ENCODE measurements at regions not wholly inside any gene's neighbourhood (a gene's known extent, or its start where the extent isn't known, plus 50 kb on each side); places are given as distances from the start of the nearest gene placed in this dataset.

DNA sequence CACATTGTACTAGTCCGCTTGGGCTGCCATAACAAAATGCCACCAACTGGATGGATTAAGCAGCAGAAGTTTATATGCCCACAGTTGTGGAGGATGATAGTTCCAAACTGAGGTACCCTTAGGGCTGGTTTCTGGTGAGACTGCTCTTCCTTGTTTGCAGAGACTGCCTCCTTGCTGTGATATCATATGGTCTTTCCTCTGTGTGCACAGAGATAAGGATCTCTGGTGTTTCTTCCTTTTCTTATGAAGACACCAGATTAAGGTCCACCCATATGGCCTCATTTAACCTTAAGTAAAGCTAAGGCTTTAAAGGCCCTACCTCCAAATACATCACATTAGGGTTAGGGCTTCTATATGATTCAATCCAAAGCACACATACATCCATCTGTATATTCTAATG, 738.2 kb upstream of the GCFC2 start (continued):
- TF ChIP-seq, protein P1, sequence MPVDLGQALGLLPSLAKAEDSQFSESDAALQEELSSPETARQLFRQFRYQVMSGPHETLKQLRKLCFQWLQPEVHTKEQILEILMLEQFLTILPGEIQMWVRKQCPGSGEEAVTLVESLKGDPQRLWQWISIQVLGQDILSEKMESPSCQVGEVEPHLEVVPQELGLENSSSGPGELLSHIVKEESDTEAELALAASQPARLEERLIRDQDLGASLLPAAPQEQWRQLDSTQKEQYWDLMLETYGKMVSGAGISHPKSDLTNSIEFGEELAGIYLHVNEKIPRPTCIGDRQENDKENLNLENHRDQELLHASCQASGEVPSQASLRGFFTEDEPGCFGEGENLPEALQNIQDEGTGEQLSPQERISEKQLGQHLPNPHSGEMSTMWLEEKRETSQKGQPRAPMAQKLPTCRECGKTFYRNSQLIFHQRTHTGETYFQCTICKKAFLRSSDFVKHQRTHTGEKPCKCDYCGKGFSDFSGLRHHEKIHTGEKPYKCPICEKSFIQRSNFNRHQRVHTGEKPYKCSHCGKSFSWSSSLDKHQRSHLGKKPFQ (CRISPR knock-in tag; IDR thresholded peaks at IDR 0.05; ENCODE audit: insufficient replicate concordance) = no peak

DNA sequence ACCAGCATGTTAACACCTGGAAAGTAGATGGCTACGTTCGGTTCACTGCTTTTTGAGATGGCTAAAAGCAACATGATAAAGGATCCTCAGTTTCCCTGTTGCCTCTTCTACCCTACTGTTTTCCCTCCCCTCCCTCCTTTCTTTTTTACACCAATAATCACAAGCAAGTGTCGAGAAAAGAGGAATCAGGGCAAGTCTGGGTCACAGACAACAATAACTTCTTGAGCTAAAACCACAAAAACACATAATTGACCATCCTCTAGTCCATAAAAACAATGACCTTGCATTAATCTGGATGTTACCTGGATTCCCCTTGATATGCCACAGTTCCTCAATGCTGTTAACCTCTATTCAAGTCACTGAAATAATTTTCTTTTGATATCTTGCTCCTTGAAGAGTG, 736.6 kb upstream of the GCFC2 start:
- Histone ChIP-seq H3K4me3 (replicated peaks in 1 of 3; ENCODE audit: insufficient read depth in 1 of 3, low read depth in 2 of 3, low read length in 3 of 3) (no peak overlapping the region), H4K20me1 (ENCODE audit: insufficient read depth, low read length) (no peaks in the 10 kb centered on the region), H3K9me3 (ENCODE audit: low read length) (no peaks in the 10 kb centered on the region), H3K79me2 (ENCODE audit: insufficient read depth, low read length) (no peaks in the 10 kb centered on the region), H3K4me1 (ENCODE audit: insufficient read depth, low read length) (no peaks in the 10 kb centered on the region), H3K9ac (ENCODE audit: insufficient read depth, low read depth, low read length) (no peak overlapping the region), H3K36me3 (replicated peaks in 1 of 2; ENCODE audit: control insufficient read depth in 1 of 2, insufficient read depth in 2 of 2, low read length in 2 of 2) (no peaks in the 10 kb centered on the region), H3K27ac (ENCODE audit: extremely low read length, insufficient read depth, low read length) (no peak overlapping the region), H2AFZ (ENCODE audit: low read length) (no peak overlapping the region), H3K4me2 (ENCODE audit: low read depth, low read length) (no peak overlapping the region), H3K27me3 (ENCODE audit: control insufficient read depth in 1 of 2, insufficient read depth in 2 of 2, low read length in 2 of 2) (no peaks in the 10 kb centered on the region)
- ATAC-seq = no peak
- intact Hi-C loops (cut with micrococcal nuclease; ENCODE audit: unreplicated experiment) = no loop called here
- in situ Hi-C loops (cut with HindIII; ENCODE audit: extremely low pct_ligation_motif_present, low pct_unique_long_range_greater_than_20kb) = no loop called here
- 7% methylated on average over 3 of the region's 3 CpGs for WGBS (ENCODE audit: low lambda C conversion rate)
- BruUV-seq (replicated peaks) = no TSS peak
- DNase-seq (ENCODE audit: low spot score) = no peak
- CTCF ChIA-PET (ENCODE audit: low intra/inter-chr PET ratio, low total read pairs) = no interaction called here
- FAIRE-seq = no peak
- POLR2A ChIA-PET = no interaction called here
- no peak for TF ChIP-seq IRX3 (CRISPR knock-in tag; IDR thresholded peaks at IDR 0.05; ENCODE audit: borderline replicate concordance, low read depth)
- TF ChIP-seq, protein P2, sequence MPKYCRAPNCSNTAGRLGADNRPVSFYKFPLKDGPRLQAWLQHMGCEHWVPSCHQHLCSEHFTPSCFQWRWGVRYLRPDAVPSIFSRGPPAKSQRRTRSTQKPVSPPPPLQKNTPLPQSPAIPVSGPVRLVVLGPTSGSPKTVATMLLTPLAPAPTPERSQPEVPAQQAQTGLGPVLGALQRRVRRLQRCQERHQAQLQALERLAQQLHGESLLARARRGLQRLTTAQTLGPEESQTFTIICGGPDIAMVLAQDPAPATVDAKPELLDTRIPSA (CRISPR knock-in tag; IDR thresholded peaks at IDR 0.05; ENCODE audit: borderline replicate concordance) = no peak
- no peak for TF ChIP-seq ZNF746 (CRISPR knock-in tag; IDR thresholded peaks at IDR 0.05)
- TF ChIP-seq ZFAT (CRISPR knock-in tag; conservative IDR thresholded peaks at IDR 0.05) = no peak
- TF ChIP-seq, protein P3, sequence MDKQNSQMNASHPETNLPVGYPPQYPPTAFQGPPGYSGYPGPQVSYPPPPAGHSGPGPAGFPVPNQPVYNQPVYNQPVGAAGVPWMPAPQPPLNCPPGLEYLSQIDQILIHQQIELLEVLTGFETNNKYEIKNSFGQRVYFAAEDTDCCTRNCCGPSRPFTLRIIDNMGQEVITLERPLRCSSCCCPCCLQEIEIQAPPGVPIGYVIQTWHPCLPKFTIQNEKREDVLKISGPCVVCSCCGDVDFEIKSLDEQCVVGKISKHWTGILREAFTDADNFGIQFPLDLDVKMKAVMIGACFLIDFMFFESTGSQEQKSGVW (CRISPR knock-in tag; IDR thresholded peaks at IDR 0.05; ENCODE audit: borderline replicate concordance) = no peak
- no peak for TF ChIP-seq ETV5 (CRISPR knock-in tag; IDR thresholded peaks at IDR 0.05; ENCODE audit: borderline replicate concordance)
- no peak for TF ChIP-seq MYC (CRISPR knock-in tag; IDR thresholded peaks at IDR 0.05; ENCODE audit: borderline replicate concordance)
- TF ChIP-seq, protein P4, sequence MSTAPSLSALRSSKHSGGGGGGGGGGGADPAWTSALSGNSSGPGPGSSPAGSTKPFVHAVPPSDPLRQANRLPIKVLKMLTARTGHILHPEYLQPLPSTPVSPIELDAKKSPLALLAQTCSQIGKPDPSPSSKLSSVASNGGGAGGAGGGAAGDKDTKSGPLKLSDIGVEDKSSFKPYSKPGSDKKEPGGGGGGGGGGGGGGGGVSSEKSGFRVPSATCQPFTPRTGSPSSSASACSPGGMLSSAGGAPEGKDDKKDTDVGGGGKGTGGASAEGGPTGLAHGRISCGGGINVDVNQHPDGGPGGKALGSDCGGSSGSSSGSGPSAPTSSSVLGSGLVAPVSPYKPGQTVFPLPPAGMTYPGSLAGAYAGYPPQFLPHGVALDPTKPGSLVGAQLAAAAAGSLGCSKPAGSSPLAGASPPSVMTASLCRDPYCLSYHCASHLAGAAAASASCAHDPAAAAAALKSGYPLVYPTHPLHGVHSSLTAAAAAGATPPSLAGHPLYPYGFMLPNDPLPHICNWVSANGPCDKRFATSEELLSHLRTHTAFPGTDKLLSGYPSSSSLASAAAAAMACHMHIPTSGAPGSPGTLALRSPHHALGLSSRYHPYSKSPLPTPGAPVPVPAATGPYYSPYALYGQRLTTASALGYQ (CRISPR knock-in tag; IDR thresholded peaks at IDR 0.05) = no peak
- TF ChIP-seq, protein P5, sequence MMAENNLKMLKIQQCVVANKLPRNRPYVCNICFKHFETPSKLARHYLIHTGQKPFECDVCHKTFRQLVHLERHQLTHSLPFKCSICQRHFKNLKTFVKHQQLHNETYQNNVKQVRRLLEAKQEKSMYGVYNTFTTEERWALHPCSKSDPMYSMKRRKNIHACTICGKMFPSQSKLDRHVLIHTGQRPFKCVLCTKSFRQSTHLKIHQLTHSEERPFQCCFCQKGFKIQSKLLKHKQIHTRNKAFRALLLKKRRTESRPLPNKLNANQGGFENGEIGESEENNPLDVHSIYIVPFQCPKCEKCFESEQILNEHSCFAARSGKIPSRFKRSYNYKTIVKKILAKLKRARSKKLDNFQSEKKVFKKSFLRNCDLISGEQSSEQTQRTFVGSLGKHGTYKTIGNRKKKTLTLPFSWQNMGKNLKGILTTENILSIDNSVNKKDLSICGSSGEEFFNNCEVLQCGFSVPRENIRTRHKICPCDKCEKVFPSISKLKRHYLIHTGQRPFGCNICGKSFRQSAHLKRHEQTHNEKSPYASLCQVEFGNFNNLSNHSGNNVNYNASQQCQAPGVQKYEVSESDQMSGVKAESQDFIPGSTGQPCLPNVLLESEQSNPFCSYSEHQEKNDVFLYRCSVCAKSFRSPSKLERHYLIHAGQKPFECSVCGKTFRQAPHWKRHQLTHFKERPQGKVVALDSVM (CRISPR knock-in tag; IDR thresholded peaks at IDR 0.05) = no peak
- TF ChIP-seq, protein P6, sequence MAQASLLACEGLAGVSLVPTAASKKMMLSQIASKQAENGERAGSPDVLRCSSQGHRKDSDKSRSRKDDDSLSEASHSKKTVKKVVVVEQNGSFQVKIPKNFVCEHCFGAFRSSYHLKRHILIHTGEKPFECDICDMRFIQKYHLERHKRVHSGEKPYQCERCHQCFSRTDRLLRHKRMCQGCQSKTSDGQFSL (CRISPR knock-in tag; IDR thresholded peaks at IDR 0.05) = no peak
- no peak for TF ChIP-seq ZNF510 (CRISPR knock-in tag; IDR thresholded peaks at IDR 0.05; ENCODE audit: low read depth)
- no peak for TF ChIP-seq SALL2 (CRISPR knock-in tag; IDR thresholded peaks at IDR 0.05)
- no peak for TF ChIP-seq NFKB2 (CRISPR knock-in tag; IDR thresholded peaks at IDR 0.05; ENCODE audit: borderline replicate concordance)
